Thyroid gland (tissue), 4 donors: ENCODE measurements at regions not wholly inside any gene's neighbourhood (a gene's known extent, or its start where the extent isn't known, plus 50 kb on each side); places are given as distances from the start of the nearest gene placed in this dataset.

Experiments
- DNase-seq, 2 donors: peaks; one replicate each; pipeline ENCODE4 v3.0.0-alpha.2; 2019
- H3K27ac ChIP-seq, 3 donors: fragments of 200-600 bp; sonication (generic); 1 replicate in 2 of 3; 2 replicates in 1 of 3; pipeline ENCODE4 v1.5.1; 2016 to 2019; ENCODE audit warnings: mild to moderate bottlenecking in 1 of 3, moderate library complexity in 1 of 3
- H3K27me3 ChIP-seq: fragments of 200-600 bp; sonication (generic); one replicate; pipeline ENCODE4 v1.5.1; 2019
- H3K36me3 ChIP-seq, 2 donors: fragments of 200-600 bp; sonication (generic); one replicate each; pipeline ENCODE4 v1.5.1; 2016 to 2019
- H3K4me1 ChIP-seq, 2 donors: fragments of 200-600 bp; sonication (generic); one replicate each; pipeline ENCODE4 v1.5.1; 2017 to 2019
- H3K4me3 ChIP-seq, 3 donors: fragments of 200-600 bp; sonication (generic); replicated peaks in 1 of 3; 1 replicate in 2 of 3; 2 replicates in 1 of 3; pipeline ENCODE4 v1.5.1; 2016; ENCODE audit warnings: mild to moderate bottlenecking in 1 of 3
- H3K9me3 ChIP-seq: fragments of 200-600 bp; sonication (generic); one replicate; pipeline ENCODE4 v1.5.1; 2017
- CTCF ChIP-seq, 6 experiments: fragments of 200-600 bp in 3 of 6; fragments of 450-650 bp in 3 of 6; sonication (generic) in 3 of 6; IDR thresholded peaks; one replicate each; pipeline ENCODE4 v1.5.1; 2016 to 2019; ENCODE audit warnings: antibody characterized with exemption in 6 of 6, mild to moderate bottlenecking in 2 of 6, inconsistent platforms in 1 of 6, moderate library complexity in 1 of 6
- POLR2A ChIP-seq, 2 donors: fragments of 450-650 bp; IDR thresholded peaks; one replicate each; pipeline ENCODE4 v1.6.1; 2017; ENCODE audit warnings: antibody characterized with exemption in 2 of 2, mild to moderate bottlenecking in 2 of 2, moderate library complexity in 1 of 2
- WGBS, 2 donors: methylation state at CpG; one replicate each; pipeline ENCODE4 v1.1.5; 2017; 5-methylcytosine and 5-hydroxymethylcytosine counted together
- intact Hi-C: fragments of 100-400 bp; cut with DNase I; formaldehyde crosslinking; loops from one replicate; pipeline ENCODE4 v1.15.1; 2023

GRCh38 chr11:101345891-101346290 is 216.3 kb upstream of the PGR start:
- TF ChIP-seq POLR2A (IDR thresholded peaks at IDR 0.05) (no peak), CTCF (IDR thresholded peaks at IDR 0.05) (no peak)

GRCh38 chr11:101342307-101342706 is 212.7 kb upstream of the PGR start:
- no peaks in the 10 kb centered on the region for H3K27me3 ChIP-seq
- intact Hi-C loops: no loop called here
- TF ChIP-seq CTCF (IDR thresholded peaks at IDR 0.05): no peak
- no peak for TF ChIP-seq POLR2A (IDR thresholded peaks at IDR 0.05)
- no peaks in the 10 kb centered on the region for H3K4me1 ChIP-seq
- no peak for DNase-seq
- H3K36me3 ChIP-seq: no peaks in the 10 kb centered on the region
- H3K4me3 ChIP-seq: no peak overlapping the region
- WGBS, 2 donors: 68 to 78% methylated on average over 1 of the region's 1 CpG
- H3K9me3 ChIP-seq: no peaks in the 10 kb centered on the region
- H3K27ac ChIP-seq: no peak overlapping the region

More at GRCh38 chr11:101345891-101346290, 216.3 kb upstream of the PGR start:
- no peaks in the 10 kb centered on the region for H3K36me3 ChIP-seq
- no peak overlapping the region for H3K27ac ChIP-seq
- H3K9me3 ChIP-seq: no peaks in the 10 kb centered on the region
- no peaks in the 10 kb centered on the region for H3K27me3 ChIP-seq
- no peak overlapping the region for H3K4me3 ChIP-seq
- intact Hi-C loops: no loop called here
- no peaks in the 10 kb centered on the region for H3K4me1 ChIP-seq
- DNase-seq: no peak
- 87 to 91% methylated on average over 3 of the region's 3 CpGs for WGBS, 2 donors

- DNase-seq: no peak
- no peak overlapping the region for H3K4me3 ChIP-seq
- no peaks in the 10 kb centered on the region for H3K27me3 ChIP-seq
- H3K27ac ChIP-seq: no peak overlapping the region
- H3K36me3 ChIP-seq: no peaks in the 10 kb centered on the region
- no peaks in the 10 kb centered on the region for H3K9me3 ChIP-seq
- intact Hi-C loops: no loop called here
- no peak for TF ChIP-seq CTCF (IDR thresholded peaks at IDR 0.05)
- TF ChIP-seq POLR2A (IDR thresholded peaks at IDR 0.05): no peak
- 36 to 41% methylated on average over 1 of the region's 1 CpG for WGBS, 2 donors
- H3K4me1 ChIP-seq: no peaks in the 10 kb centered on the region
Observed at GRCh38 chr11:101341578-101341977, 212.0 kb upstream of the PGR start.

- H3K36me3 ChIP-seq: no peaks in the 10 kb centered on the region
- no peaks in the 10 kb centered on the region for H3K27me3 ChIP-seq
- no peaks in the 10 kb centered on the region for H3K4me1 ChIP-seq
- H3K27ac ChIP-seq: no peak overlapping the region
- no peaks in the 10 kb centered on the region for H3K9me3 ChIP-seq
- no peak for TF ChIP-seq CTCF (IDR thresholded peaks at IDR 0.05)
- no peak for DNase-seq
- intact Hi-C loops: no loop called here
- H3K4me3 ChIP-seq: no peak overlapping the region
- 57 to 61% methylated on average over 4 of the region's 4 CpGs for WGBS, 2 donors
Observed at GRCh38 chr11:101336858-101337257, 207.2 kb upstream of the PGR start.

GRCh38 chr11:101336155-101336554 is 206.5 kb upstream of the PGR start:
- Histone ChIP-seq H3K27ac (no peak overlapping the region), H3K9me3 (no peaks in the 10 kb centered on the region), H3K4me3 (no peak overlapping the region), H3K27me3 (no peaks in the 10 kb centered on the region), H3K36me3 (no peaks in the 10 kb centered on the region), H3K4me1 (no peaks in the 10 kb centered on the region)
- no peak for DNase-seq
- no peak for TF ChIP-seq POLR2A (IDR thresholded peaks at IDR 0.05)
- no peak for TF ChIP-seq CTCF (IDR thresholded peaks at IDR 0.05)
- intact Hi-C loops: no loop called here
- 89 to 98% methylated on average over 3 of the region's 3 CpGs for WGBS, 2 donors
